B cell (primary cell): ENCODE measurements at regions not wholly inside any gene's neighbourhood (a gene's known extent, or its start where the extent isn't known, plus 50 kb on each side); places are given as distances from the start of the nearest gene placed in this dataset.

Experiments
- ATAC-seq: fragments of 200-7000 bp; cut with Tn5 transposase; one replicate; pipeline ENCODE4 v1.10.0; 2021; ENCODE audit warnings: low read depth, mild to moderate bottlenecking, moderate number of reproducible peaks, moderate library complexity
- CTCF ChIA-PET: fragments of 350-600 bp; sonication (Branson Sonifier 250); formaldehyde crosslinking; loops from one replicate; lab custom pipeline; 2021; ENCODE audit warnings: antibody characterized with exemption, inconsistent platforms; lab: Charles Lee
- POLR2A ChIA-PET: fragments of 350-600 bp; sonication (Branson Sonifier 250); formaldehyde crosslinking; loops from one replicate; lab custom pipeline; 2021; ENCODE audit warnings: antibody characterized with exemption; lab: Charles Lee
- DNase-seq: peaks from one replicate; pipeline ENCODE4 v3.0.0; 2013
- H2AFZ ChIP-seq: 2 replicates; pipeline ENCODE4 v1.6.1; 2012; ENCODE audit warnings: mild to moderate bottlenecking, low read depth, low read length; ENCODE audit not compliant: insufficient read depth, poor library complexity, severe bottlenecking
- H3K27ac ChIP-seq, 2 donors: 1 replicate in 1 of 2; 2 replicates in 1 of 2; pipeline ENCODE4 v1.5.1; 2012 to 2013; ENCODE audit warnings: low read length in 2 of 2, mild to moderate bottlenecking in 2 of 2, moderate library complexity in 1 of 2
- H3K27me3 ChIP-seq, 4 experiments: fragments of 200-600 bp in 1 of 4; sonication (generic) in 1 of 4; replicated peaks in 1 of 4; 1 replicate in 2 of 4; 2 replicates in 2 of 4; pipeline versions ENCODE4 v1.6.1 to v1.7.0; 2013 to 2016; ENCODE audit warnings: low read length in 3 of 4, mild to moderate bottlenecking in 2 of 4, mixed read lengths in 1 of 4, moderate library complexity in 1 of 4; ENCODE audit not compliant: insufficient read depth in 4 of 4, control insufficient read depth in 3 of 4; ENCODE audit errors: control extremely low read depth in 1 of 4
- H3K36me3 ChIP-seq, 2 experiments: replicated peaks in 1 of 2; 1 replicate in 1 of 2; 2 replicates in 1 of 2; pipeline versions ENCODE4 v1.6.1 to v1.7.1; 2013; ENCODE audit warnings: low read length in 1 of 2; ENCODE audit not compliant: insufficient read depth in 2 of 2, control insufficient read depth in 1 of 2; ENCODE audit errors: control extremely low read depth in 1 of 2, extremely low read depth in 1 of 2
- H3K4me1 ChIP-seq, 2 donors: fragments of 200-600 bp in 1 of 2; sonication (generic) in 1 of 2; 1 replicate in 1 of 2; 2 replicates in 1 of 2; pipeline versions ENCODE4 v1.5.1 to v1.6.1; 2013 to 2017; ENCODE audit warnings: low read length in 2 of 2; ENCODE audit not compliant: control insufficient read depth in 2 of 2, insufficient read depth in 2 of 2
- H3K4me2 ChIP-seq: replicated peaks from 2 replicates; pipeline ENCODE3; 2012; ENCODE audit warnings: mild to moderate bottlenecking, low read depth, low read length; ENCODE audit not compliant: poor library complexity, severe bottlenecking
- H3K4me3 ChIP-seq, 5 experiments: fragments of 200-600 bp in 1 of 5; sonication (generic) in 1 of 5; 1 replicate in 3 of 5; 2 replicates in 2 of 5; pipeline versions ENCODE4 v1.5.1 to v1.7.0; 2011 to 2016; ENCODE audit warnings: low read length in 4 of 5, mild to moderate bottlenecking in 4 of 5, low read depth in 2 of 5, control low read depth in 1 of 5, moderate library complexity in 1 of 5; ENCODE audit not compliant: insufficient read depth in 1 of 5; ENCODE audit errors: control extremely low read depth in 1 of 5, extremely low read depth in 1 of 5
- H3K79me2 ChIP-seq: fragments of 200-600 bp; sonication (generic); one replicate; pipeline ENCODE4 v1.6.0; 2016; ENCODE audit warnings: low read length; ENCODE audit not compliant: control insufficient read depth, insufficient read depth
- H3K9ac ChIP-seq: fragments of 200-600 bp; sonication (generic); 2 replicates; pipeline ENCODE4 v1.6.1; 2017; ENCODE audit warnings: mild to moderate bottlenecking, low read length, moderate library complexity
- H3K9me3 ChIP-seq, 3 donors: one replicate each; pipeline versions ENCODE4 v1.6.1 to v1.7.1; 2013; ENCODE audit warnings: low read length in 2 of 3; ENCODE audit not compliant: control insufficient read depth in 2 of 3, insufficient read depth in 1 of 3; ENCODE audit errors: control extremely low read depth in 1 of 3
- H4K20me1 ChIP-seq: 2 replicates; pipeline ENCODE4 v1.6.0; 2012; ENCODE audit warnings: mild to moderate bottlenecking, low read length; ENCODE audit not compliant: insufficient read depth, control insufficient read depth, poor library complexity, severe bottlenecking
- H3K27ac Mint-ChIP-seq: one replicate; pipeline ENCODE4 v1.8.0; 2021; ENCODE audit warnings: mixed read lengths
- H3K27me3 Mint-ChIP-seq: one replicate; pipeline ENCODE4 v1.8.0; 2021; ENCODE audit warnings: mixed read lengths
- H3K4me1 Mint-ChIP-seq: one replicate; pipeline ENCODE4 v1.8.0; 2021; ENCODE audit warnings: mixed read lengths
- H3K4me3 Mint-ChIP-seq: one replicate; pipeline ENCODE4 v1.8.0; 2021; ENCODE audit warnings: mixed read lengths
- H3K9me3 Mint-ChIP-seq: one replicate; pipeline ENCODE4 v1.8.0; 2022; ENCODE audit warnings: mixed read lengths; ENCODE audit not compliant: insufficient read depth
- CTCF ChIP-seq: fragments of 200-600 bp; IDR thresholded peaks from one replicate; pipeline ENCODE4 v1.8.0; 2022; ENCODE audit warnings: antibody characterized with exemption, mild to moderate bottlenecking
- EZH2 ChIP-seq: IDR thresholded peaks from 2 replicates; pipeline ENCODE4 v1.6.1; 2012; ENCODE audit warnings: borderline replicate concordance, low read depth, mild to moderate bottlenecking, moderate library complexity, low read length; ENCODE audit not compliant: insufficient read depth, poor library complexity, severe bottlenecking
- WGBS: methylation state at CpG from one replicate; pipeline ENCODE4 v1.1.5; 2013; ENCODE audit warnings: missing lambda C conversion rate; ENCODE audit not compliant: insufficient coverage; 5-methylcytosine and 5-hydroxymethylcytosine counted together
- intact Hi-C: fragments of 100-400 bp; cut with micrococcal nuclease; formaldehyde crosslinking; loops from one replicate; pipeline ENCODE4 v1.10.0; 2022

- no peaks in the 10 kb centered on the region for H3K36me3 ChIP-seq
- H3K9me3 Mint-ChIP-seq: peaks cover 3% of the 10 kb centered on the region
- H3K4me1 ChIP-seq: no peaks in the 10 kb centered on the region
- no peak overlapping the region for H3K4me2 ChIP-seq
- no peaks in the 10 kb centered on the region for H3K9me3 ChIP-seq
- no peaks in the 10 kb centered on the region for H3K4me1 Mint-ChIP-seq
- no peak for ATAC-seq
- no peak overlapping the region for H3K9ac ChIP-seq
- ChIA-PET CTCF (no interaction called here), POLR2A (no interaction called here)
- H3K27me3 ChIP-seq: no peaks in the 10 kb centered on the region
- WGBS: 67% methylated on average over 1 of the region's 2 CpGs
- no peak overlapping the region for H3K4me3 ChIP-seq
- no peak for TF ChIP-seq CTCF
- H3K27me3 Mint-ChIP-seq: no peaks in the 10 kb centered on the region
- no peak overlapping the region for H2AFZ ChIP-seq
- no peak overlapping the region for H3K27ac Mint-ChIP-seq
- H4K20me1 ChIP-seq: no peaks in the 10 kb centered on the region
- H3K4me3 Mint-ChIP-seq: no peak overlapping the region
- no peaks in the 10 kb centered on the region for H3K79me2 ChIP-seq
- no peak overlapping the region for H3K27ac ChIP-seq
- DNase-seq: no peak
- intact Hi-C loops: no loop called here
Observed at GRCh38 chr16:59601452-59601851, 867.3 kb upstream of the GOT2 start.

GRCh38 chr16:59597269-59597668 is 863.2 kb upstream of the GOT2 start:
- H3K4me3 Mint-ChIP-seq: no peak overlapping the region
- H3K4me2 ChIP-seq: no peak overlapping the region
- no peaks in the 10 kb centered on the region for H3K4me1 ChIP-seq
- no peaks in the 10 kb centered on the region for H3K27me3 ChIP-seq
- ATAC-seq (no peak), DNase-seq (no peak)
- H3K79me2 ChIP-seq: no peaks in the 10 kb centered on the region
- no peak overlapping the region for H3K27ac Mint-ChIP-seq
- WGBS: 89% methylated on average over 6 of the region's 7 CpGs
- H3K36me3 ChIP-seq: no peaks in the 10 kb centered on the region
- POLR2A ChIA-PET: no interaction called here
- intact Hi-C loops: no loop called here
- H4K20me1 ChIP-seq: no peaks in the 10 kb centered on the region
- no peak overlapping the region for H3K4me3 ChIP-seq
- no peak overlapping the region for H3K27ac ChIP-seq
- no peaks in the 10 kb centered on the region for H3K27me3 Mint-ChIP-seq
- H3K9ac ChIP-seq: no peak overlapping the region
- H3K9me3 Mint-ChIP-seq: peaks cover 2% of the 10 kb centered on the region
- no peak overlapping the region for H2AFZ ChIP-seq
- no peaks in the 10 kb centered on the region for H3K9me3 ChIP-seq
- H3K4me1 Mint-ChIP-seq: peaks cover 7% of the 10 kb centered on the region
- CTCF ChIA-PET: no interaction called here
- TF ChIP-seq CTCF: no peak
- TF ChIP-seq EZH2: no peak
